Stomach (tissue), 4 donors: ENCODE measurements at regions not wholly inside any gene's neighbourhood (a gene's known extent, or its start where the extent isn't known, plus 50 kb on each side); places are given as distances from the start of the nearest gene placed in this dataset.

Experiments
- CTCF ChIP-seq, 7 experiments: fragments of 450-650 bp in 4 of 7; fragments of 200-600 bp in 3 of 7; sonication (generic) in 3 of 7; IDR thresholded peaks; one replicate each; pipeline ENCODE4 v1.5.1; 2016 to 2019; ENCODE audit warnings: antibody characterized with exemption in 7 of 7, control low read depth in 2 of 7, mild to moderate bottlenecking in 1 of 7
- EP300 ChIP-seq: sonication (generic); formaldehyde crosslinking; IDR thresholded peaks from one replicate; pipeline ENCODE4 v1.6.1; 2017; ENCODE audit warnings: antibody characterized with exemption
- POLR2A ChIP-seq, 4 donors: fragments of 450-650 bp; IDR thresholded peaks; one replicate each; pipeline ENCODE4 v1.6.1; 2016; ENCODE audit warnings: antibody characterized with exemption in 4 of 4, control low read depth in 2 of 4, mild to moderate bottlenecking in 1 of 4, moderate library complexity in 1 of 4
- POLR2AphosphoS5 ChIP-seq, 3 donors: sonication (generic); formaldehyde crosslinking; IDR thresholded peaks; one replicate each; pipeline ENCODE4 v1.6.1; 2016; ENCODE audit warnings: antibody characterized with exemption in 3 of 3

- TF ChIP-seq EP300 (peak; percentile 49), CTCF (IDR thresholded peaks at IDR 0.05) (no peak), POLR2A (IDR thresholded peaks at IDR 0.05) (no peak), POLR2AphosphoS5 (IDR thresholded peaks at IDR 0.05) (peak; percentile 63 to 80 (median 78))
Observed at GRCh38 chr3:42025370-42026138, 63.7 kb upstream of the ULK4 start.
